CD4-positive, alpha-beta T cell (primary cell): ENCODE measurements at regions not wholly inside any gene's neighbourhood (a gene's known extent, or its start where the extent isn't known, plus 50 kb on each side); places are given as distances from the start of the nearest gene placed in this dataset.

Experiments used
- ATAC-seq: fragments of 200-7000 bp; cut with Tn5 transposase; one replicate; pipeline ENCODE4 v1.10.0; 2022; ENCODE audit warnings: mild to moderate bottlenecking; ENCODE audit not compliant: poor library complexity
- CTCF ChIA-PET: fragments of 350-600 bp; sonication (Branson Sonifier 250); formaldehyde crosslinking; loops from one replicate; lab custom pipeline; 2021; ENCODE audit warnings: antibody characterized with exemption, inconsistent platforms; lab: Charles Lee
- POLR2A ChIA-PET: fragments of 350-600 bp; sonication (Branson Sonifier 250); formaldehyde crosslinking; loops from one replicate; lab custom pipeline; 2021; ENCODE audit warnings: antibody characterized with exemption, inconsistent platforms; lab: Charles Lee
- DNase-seq, 14 experiments: peaks; one replicate each; pipeline ENCODE4 v3.0.0-alpha.2; 2013 to 2020; ENCODE audit warnings: mixed read lengths in 2 of 14
- H3K27ac ChIP-seq, 2 donors: one replicate each; pipeline versions ENCODE4 v1.5.1 to v1.7.0; 2013; ENCODE audit warnings: low read length in 2 of 2, low read depth in 1 of 2, mild to moderate bottlenecking in 1 of 2
- H3K27me3 ChIP-seq, 2 experiments: 1 replicate in 1 of 2; 2 replicates in 1 of 2; pipeline versions ENCODE4 v1.6.1 to v1.7.0; 2013; ENCODE audit warnings: low read length in 2 of 2, control low read depth in 1 of 2, mild to moderate bottlenecking in 1 of 2, moderate library complexity in 1 of 2; ENCODE audit not compliant: insufficient read depth in 2 of 2, control insufficient read depth in 1 of 2
- H3K36me3 ChIP-seq: one replicate; pipeline ENCODE4 v1.6.1; 2013; ENCODE audit warnings: low read length, control low read depth; ENCODE audit not compliant: insufficient read depth
- H3K4me1 ChIP-seq: one replicate; pipeline ENCODE4 v1.6.1; 2013; ENCODE audit warnings: low read length, control low read depth; ENCODE audit not compliant: insufficient read depth
- H3K4me3 ChIP-seq: one replicate; pipeline ENCODE4 v1.5.1; 2013; ENCODE audit warnings: mild to moderate bottlenecking, low read length, moderate library complexity
- H3K9me3 ChIP-seq, 2 experiments: 1 replicate in 1 of 2; 2 replicates in 1 of 2; pipeline versions ENCODE4 v1.6.1 to v1.7.0; 2013; ENCODE audit warnings: low read length in 2 of 2, mild to moderate bottlenecking in 2 of 2, control low read depth in 1 of 2, moderate library complexity in 1 of 2; ENCODE audit not compliant: control insufficient read depth in 1 of 2, insufficient read depth in 1 of 2
- H3K27ac Mint-ChIP-seq: one replicate; pipeline ENCODE4 v1.8.0; 2020; ENCODE audit warnings: mixed read lengths
- H3K27me3 Mint-ChIP-seq: one replicate; pipeline ENCODE4 v1.8.0; 2021; ENCODE audit warnings: mixed read lengths
- H3K36me3 Mint-ChIP-seq: one replicate; pipeline ENCODE4 v1.8.0; 2021; ENCODE audit warnings: low read depth, mixed read lengths
- H3K4me1 Mint-ChIP-seq: one replicate; pipeline ENCODE4 v1.8.0; 2021; ENCODE audit warnings: low read depth, mixed read lengths
- H3K4me3 Mint-ChIP-seq: one replicate; pipeline ENCODE4 v1.8.0; 2020; ENCODE audit warnings: mild to moderate bottlenecking, mixed read lengths
- H3K9me3 Mint-ChIP-seq: one replicate; pipeline ENCODE4 v1.8.0; 2020; ENCODE audit warnings: mixed read lengths
- CTCF ChIP-seq: fragments of 200-600 bp; IDR thresholded peaks from one replicate; pipeline ENCODE4 v1.8.0; 2022; ENCODE audit warnings: antibody characterized with exemption, mild to moderate bottlenecking
- intact Hi-C, 2 experiments: fragments of 100-400 bp; cut with DNase I in 1 of 2; cut with micrococcal nuclease in 1 of 2; formaldehyde crosslinking; loops; one replicate each; pipeline versions ENCODE4 v1.15.1 to v1.9.0; 2023 to 2025; cut with DNase I, micrococcal nuclease

DNA sequence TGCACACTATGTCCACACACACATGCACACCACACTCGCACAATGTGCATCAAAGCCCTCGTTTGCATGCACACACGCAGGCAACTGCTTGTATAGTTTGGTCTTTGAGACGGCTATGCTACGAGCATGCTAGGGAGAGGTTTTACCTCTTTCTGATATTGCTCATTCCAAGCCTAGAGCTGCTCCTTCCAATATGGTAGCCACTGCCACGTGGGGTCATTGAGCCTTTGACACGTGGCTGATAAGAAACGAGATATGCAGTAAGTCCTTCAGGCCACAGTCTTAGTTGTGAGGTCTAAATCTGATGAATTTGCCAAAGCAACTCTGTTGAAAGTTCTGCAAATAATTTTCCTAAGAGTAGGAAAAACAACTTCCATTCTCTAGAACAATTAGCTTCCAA lies 204.4 kb downstream of the KLF6 start:
- Histone ChIP-seq H3K9me3 (no peaks in the 10 kb centered on the region), H3K4me3 (no peak overlapping the region), H3K36me3 (no peaks in the 10 kb centered on the region), H3K27me3 (no peaks in the 10 kb centered on the region), H3K27ac (no peak overlapping the region), H3K4me1 (no peaks in the 10 kb centered on the region)
- intact Hi-C loops, result loop anchor here in 1 of 2 experiments (5.0 kb wide), 1 partner anchor 462 kb away; no protein-coding TSS in a partner anchor
- DNase-seq (no peak), ATAC-seq (no peak)
- ChIA-PET CTCF (no interaction called here), POLR2A (no interaction called here)
- no peak for TF ChIP-seq CTCF
- Mint-ChIP-seq H3K36me3 (no peaks in the 10 kb centered on the region), H3K27ac (no peak overlapping the region), H3K9me3 (no peaks in the 10 kb centered on the region), H3K4me3 (no peak overlapping the region), H3K4me1 (peaks cover 7% of the 10 kb centered on the region), H3K27me3 (no peaks in the 10 kb centered on the region)

DNA sequence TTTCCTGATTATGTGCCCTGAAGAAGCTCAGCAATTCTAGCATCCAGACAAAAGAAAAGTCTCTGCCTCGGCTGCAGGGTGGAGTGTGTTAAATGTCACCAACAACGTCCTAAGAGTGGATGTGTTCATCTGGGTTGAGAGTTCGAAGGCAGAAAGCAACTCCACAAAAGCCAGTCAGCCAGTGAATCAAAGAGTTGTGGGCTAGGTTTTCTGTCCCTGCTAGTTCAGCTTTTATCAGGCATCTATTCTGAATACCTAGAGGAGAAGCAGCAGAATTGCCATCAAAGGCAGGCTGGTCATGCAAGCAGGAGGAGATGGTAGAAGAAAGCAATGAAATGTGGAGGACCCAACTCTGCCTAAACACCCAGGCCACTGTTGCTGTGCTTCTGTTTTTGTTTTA lies 205.2 kb downstream of the KLF6 start:
- ATAC-seq, result no peak
- Histone ChIP-seq H3K9me3 (no peaks in the 10 kb centered on the region), H3K27me3 (no peaks in the 10 kb centered on the region), H3K36me3 (no peaks in the 10 kb centered on the region), H3K27ac (no peak overlapping the region), H3K4me1 (no peaks in the 10 kb centered on the region), H3K4me3 (no peak overlapping the region)
- ChIA-PET CTCF (no interaction called here), POLR2A (interaction anchor here (0.8 kb wide), 1 partner anchor 11 kb away, joined by 3 read pairs; no protein-coding TSS in a partner anchor)
- Mint-ChIP-seq H3K27me3 (no peaks in the 10 kb centered on the region), H3K4me3 (no peak overlapping the region), H3K27ac (no peak overlapping the region), H3K9me3 (no peaks in the 10 kb centered on the region), H3K36me3 (no peaks in the 10 kb centered on the region), H3K4me1 (peaks cover 7% of the 10 kb centered on the region)
- intact Hi-C loops, result loop anchor here in 1 of 2 experiments (5.0 kb wide), 1 partner anchor 462 kb away; no protein-coding TSS in a partner anchor
- DNase-seq, result no peak
- TF ChIP-seq CTCF, result no peak

- ATAC-seq (no peak), DNase-seq (no peak)
- H3K36me3 ChIP-seq, result no peaks in the 10 kb centered on the region
- Mint-ChIP-seq H3K9me3 (no peaks in the 10 kb centered on the region), H3K4me1 (peaks cover 7% of the 10 kb centered on the region), H3K36me3 (no peaks in the 10 kb centered on the region), H3K27ac (no peak overlapping the region), H3K27me3 (no peaks in the 10 kb centered on the region), H3K4me3 (no peak overlapping the region)
- no peak overlapping the region for H3K27ac ChIP-seq
- TF ChIP-seq CTCF, result no peak
- H3K9me3 ChIP-seq, result no peaks in the 10 kb centered on the region
- intact Hi-C loops, result no loop called here
- no peak overlapping the region for H3K4me3 ChIP-seq
- CTCF ChIA-PET, result no interaction called here
- no peaks in the 10 kb centered on the region for H3K4me1 ChIP-seq
- POLR2A ChIA-PET, result no interaction called here
- H3K27me3 ChIP-seq, result no peaks in the 10 kb centered on the region
Measured at GRCh38 chr10:3578682-3579081, 206.3 kb downstream of the KLF6 start.
